Fibroblast of lung (primary cell): ENCODE measurements at regions not wholly inside any gene's neighbourhood (a gene's known extent, or its start where the extent isn't known, plus 50 kb on each side); places are given as distances from the start of the nearest gene placed in this dataset.

ENCODE experiments used
- DNase-seq, 2 donors: peaks; one replicate each; pipeline versions ENCODE4 v3.0.0 to v3.0.0-alpha.2; 2010; ENCODE audit warnings: low read depth in 2 of 2
- H2AFZ ChIP-seq: 2 replicates; pipeline ENCODE4 v1.5.1; 2012; ENCODE audit warnings: low read length, control low read depth, inconsistent platforms
- H3K27ac ChIP-seq: 2 replicates; pipeline ENCODE4 v1.5.1; 2011; ENCODE audit warnings: low read length, control low read depth; ENCODE audit not compliant: insufficient read depth
- H3K27me3 ChIP-seq: 2 replicates; pipeline ENCODE4 v1.5.1; 2011; ENCODE audit warnings: mild to moderate bottlenecking, low read length; ENCODE audit not compliant: control insufficient read depth, insufficient read depth
- H3K36me3 ChIP-seq: 2 replicates; pipeline ENCODE4 v1.5.1; 2011; ENCODE audit warnings: low read length; ENCODE audit not compliant: control insufficient read depth, insufficient read depth
- H3K4me1 ChIP-seq: 2 replicates; pipeline ENCODE4 v1.5.1; 2011; ENCODE audit warnings: low read length; ENCODE audit not compliant: control insufficient read depth, insufficient read depth; ENCODE audit errors: extremely low read depth
- H3K4me2 ChIP-seq: 2 replicates; pipeline ENCODE4 v1.5.1; 2011; ENCODE audit warnings: low read length, control low read depth; ENCODE audit not compliant: insufficient read depth; ENCODE audit errors: extremely low read depth
- H3K4me3 ChIP-seq, 4 experiments: fragments of 200-600 bp in 1 of 4; sonication (generic) in 1 of 4; replicated peaks in 1 of 4; 2 replicates each; pipeline ENCODE4 v1.5.1; 2011 to 2016; ENCODE audit warnings: low read length in 4 of 4, low read depth in 3 of 4, mild to moderate bottlenecking in 3 of 4, control low read depth in 2 of 4, inconsistent platforms in 1 of 4, mixed read lengths in 1 of 4; ENCODE audit not compliant: insufficient read depth in 1 of 4; ENCODE audit errors: control extremely low read depth in 1 of 4
- H3K79me2 ChIP-seq: 2 replicates; pipeline ENCODE4 v1.5.1; 2012; ENCODE audit warnings: mild to moderate bottlenecking, low read length, inconsistent platforms; ENCODE audit not compliant: control insufficient read depth, insufficient read depth
- H3K9ac ChIP-seq: 2 replicates; pipeline ENCODE4 v1.5.1; 2011; ENCODE audit warnings: mild to moderate bottlenecking, low read length, control low read depth; ENCODE audit not compliant: insufficient read depth
- H3K9me3 ChIP-seq: 2 replicates; pipeline ENCODE4 v1.5.1; 2012; ENCODE audit warnings: low read depth, low read length; ENCODE audit not compliant: control insufficient read depth, insufficient read depth
- H4K20me1 ChIP-seq: 2 replicates; pipeline ENCODE4 v1.5.1; 2011; ENCODE audit warnings: low read length; ENCODE audit not compliant: control insufficient read depth, insufficient read depth; ENCODE audit errors: extremely low read depth
- CTCF ChIP-seq, 2 donors: IDR thresholded peaks in 1 of 2; conservative IDR thresholded peaks in 1 of 2; 1 replicate in 1 of 2; 2 replicates in 1 of 2; pipeline ENCODE4 v1.5.1; 2011 to 2012; ENCODE audit warnings: low read length in 2 of 2, control low read depth in 1 of 2, inconsistent platforms in 1 of 2, low read depth in 1 of 2, mild to moderate bottlenecking in 1 of 2
- EZH2 ChIP-seq: IDR thresholded peaks from 2 replicates; pipeline ENCODE4 v1.5.1; 2012; ENCODE audit warnings: low read length, control low read depth, mild to moderate bottlenecking; ENCODE audit errors: missing control alignments

DNA sequence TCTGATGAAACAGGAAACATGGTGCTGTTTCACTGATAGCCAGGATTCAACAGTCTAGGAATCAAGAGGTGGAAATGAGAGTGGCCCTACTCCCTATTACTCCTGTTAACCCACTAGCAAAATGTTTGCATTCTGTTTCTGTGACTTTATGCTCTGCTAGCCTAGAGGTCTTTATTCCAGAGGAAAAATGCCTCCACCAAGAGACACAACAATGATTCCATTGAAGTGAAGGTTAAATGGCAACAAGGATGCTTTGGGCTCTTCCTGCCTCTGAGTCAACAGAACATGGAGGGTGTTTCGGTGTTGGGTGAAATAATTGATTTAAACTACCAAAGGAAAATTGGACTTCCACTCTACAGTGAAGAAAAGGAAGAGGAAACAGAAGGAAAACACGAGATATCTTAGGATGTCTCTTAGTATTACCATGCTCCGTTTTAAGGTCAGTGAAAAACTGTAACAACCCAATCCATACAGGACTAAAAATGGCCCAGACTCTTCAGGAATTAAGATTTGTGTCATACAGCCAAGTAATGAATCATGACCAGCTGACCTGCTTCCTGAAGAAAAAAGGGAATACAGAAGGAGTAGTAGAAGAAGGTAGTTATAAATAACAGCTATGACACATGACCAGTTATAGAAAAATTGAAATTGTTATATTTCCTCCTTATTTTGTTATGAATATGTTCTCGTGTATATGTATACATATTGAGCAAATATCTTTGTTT is 1237.8 kb downstream of the NCAM2 start:
- Histone ChIP-seq H3K4me3 (no peak overlapping the region), H3K9me3 (no peaks in the 10 kb centered on the region), H3K27me3 (no peaks in the 10 kb centered on the region), H3K79me2 (no peaks in the 10 kb centered on the region), H4K20me1 (no peaks in the 10 kb centered on the region), H3K9ac (no peak overlapping the region), H3K4me2 (no peak overlapping the region), H3K4me1 (no peaks in the 10 kb centered on the region), H3K36me3 (no peaks in the 10 kb centered on the region), H2AFZ (no peak overlapping the region), H3K27ac (no peak overlapping the region)
- no peak for TF ChIP-seq EZH2
- no peak for TF ChIP-seq CTCF (conservative IDR thresholded peaks at IDR 0.05 in 1 of 2, IDR thresholded peaks at IDR 0.05 in 1 of 2; ENCODE audit: low read depth in 1 of 2, low read length in 2 of 2)
- DNase-seq, result no peak

DNA sequence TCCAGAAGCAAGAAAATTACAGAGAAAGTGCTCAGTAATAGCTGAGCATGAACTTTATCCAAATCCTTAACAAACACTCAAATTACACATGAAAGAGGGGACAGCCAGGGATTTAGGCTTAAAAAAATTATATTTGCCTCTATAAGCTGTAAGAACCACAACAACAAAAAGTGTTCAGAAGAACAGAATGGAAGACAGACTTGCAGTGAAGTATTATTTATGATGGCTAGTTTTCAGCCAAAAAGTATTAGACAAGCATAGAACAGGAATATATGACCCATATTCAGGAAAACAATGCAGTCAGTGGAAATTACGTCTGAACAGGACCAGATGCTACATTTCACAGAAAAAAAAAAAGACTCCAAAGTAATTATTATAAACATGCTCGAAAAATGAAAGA is 1246.3 kb downstream of the NCAM2 start:
- no peaks in the 10 kb centered on the region for H3K9me3 ChIP-seq
- no peaks in the 10 kb centered on the region for H3K79me2 ChIP-seq
- H3K4me2 ChIP-seq, result no peak overlapping the region
- no peaks in the 10 kb centered on the region for H4K20me1 ChIP-seq
- H3K27ac ChIP-seq, result no peak overlapping the region
- no peak for DNase-seq
- H3K9ac ChIP-seq, result no peak overlapping the region
- no peaks in the 10 kb centered on the region for H3K4me1 ChIP-seq
- TF ChIP-seq EZH2 (no peak), CTCF (conservative IDR thresholded peaks at IDR 0.05 in 1 of 2, IDR thresholded peaks at IDR 0.05 in 1 of 2; ENCODE audit: low read depth in 1 of 2, low read length in 2 of 2) (no peak)
- no peaks in the 10 kb centered on the region for H3K36me3 ChIP-seq
- no peak overlapping the region for H2AFZ ChIP-seq
- no peak overlapping the region for H3K4me3 ChIP-seq
- H3K27me3 ChIP-seq, result no peaks in the 10 kb centered on the region

GRCh38 chr21:22250355-22250754 is 1252.1 kb downstream of the NCAM2 start:
- no peaks in the 10 kb centered on the region for H3K79me2 ChIP-seq
- TF ChIP-seq EZH2 (no peak), CTCF (conservative IDR thresholded peaks at IDR 0.05 in 1 of 2, IDR thresholded peaks at IDR 0.05 in 1 of 2; ENCODE audit: low read depth in 1 of 2, low read length in 2 of 2) (no peak)
- H3K27ac ChIP-seq, result no peak overlapping the region
- H3K9ac ChIP-seq, result no peak overlapping the region
- H4K20me1 ChIP-seq, result no peaks in the 10 kb centered on the region
- H3K4me3 ChIP-seq, result no peak overlapping the region
- no peaks in the 10 kb centered on the region for H3K27me3 ChIP-seq
- no peaks in the 10 kb centered on the region for H3K36me3 ChIP-seq
- no peak overlapping the region for H3K4me2 ChIP-seq
- H2AFZ ChIP-seq, result no peak overlapping the region
- H3K4me1 ChIP-seq, result no peaks in the 10 kb centered on the region
- no peaks in the 10 kb centered on the region for H3K9me3 ChIP-seq
- DNase-seq, result no peak
